ENCODE measurements at regions not wholly inside any gene's neighbourhood (a gene's known extent, or its start where the extent isn't known, plus 50 kb on each side); places are given as distances from the start of the nearest gene placed in this dataset.

- no peaks in the 10 kb centered on the region for H3K4me1 ChIP-seq (replicated peaks in 1 of 2; ENCODE audit: control insufficient read depth in 2 of 2, insufficient read depth in 2 of 2, low read length in 2 of 2)
- TF ChIP-seq NR2C1 (IDR thresholded peaks at IDR 0.05) (no peak), NR2C1 (tag; IDR thresholded peaks at IDR 0.05) (no peak)
- ChIA-PET CTCF (ENCODE audit: low intra/inter-chr PET ratio) (no interaction called here), POLR2A (no interaction called here)
- no peaks in the 10 kb centered on the region for H3K9me3 ChIP-seq (replicated peaks; ENCODE audit: control insufficient read depth, insufficient read depth, low read depth, low read length)
- H3K9ac ChIP-seq (ENCODE audit: insufficient read depth in 1 of 2, low read depth in 2 of 2, low read length in 2 of 2), result no peak overlapping the region
- no peak overlapping the region for H2AFZ ChIP-seq (ENCODE audit: low read depth, low read length)
- FAIRE-seq, result no peak
- H3K27me3 ChIP-seq (ENCODE audit: control insufficient read depth in 2 of 2, insufficient read depth in 2 of 2, low read length in 2 of 2), result no peaks in the 10 kb centered on the region
- DNase-seq (ENCODE audit: extremely low read depth in 1 of 4, low spot score in 3 of 4), result no peak
- ATAC-seq, result no peak
- no peak overlapping the region for H3K4me2 ChIP-seq (ENCODE audit: insufficient read depth, low read length)
- H3K4me3 ChIP-seq, result no peak overlapping the region
- no peak overlapping the region for H3K27ac ChIP-seq (ENCODE audit: extremely low read depth, low read depth, low read length)
- no peaks in the 10 kb centered on the region for H3K36me3 ChIP-seq (ENCODE audit: control insufficient read depth, insufficient read depth, low read length)
- H4K20me1 ChIP-seq (replicated peaks; ENCODE audit: control insufficient read depth, insufficient read depth, low read length), result no peaks in the 10 kb centered on the region
- no peaks in the 10 kb centered on the region for H3K9me1 ChIP-seq (ENCODE audit: control insufficient read depth, insufficient read depth, low read length)
- no CpG with 5 or more reads among the region's 6 CpGs for WGBS (ENCODE audit: insufficient coverage, low coverage, missing lambda C conversion rate)
- intact Hi-C loops (cut with micrococcal nuclease) (no loop called here), in situ Hi-C loops (cut with MboI) (no loop called here)
- no TSS peak for BruUV-seq (replicated peaks)
- no peaks in the 10 kb centered on the region for H3K79me2 ChIP-seq (ENCODE audit: control insufficient read depth, insufficient read depth, low read length)
Observed at GRCh38 chr9:27801545-27801944, 228.3 kb upstream of the C9orf72 start.

DNA sequence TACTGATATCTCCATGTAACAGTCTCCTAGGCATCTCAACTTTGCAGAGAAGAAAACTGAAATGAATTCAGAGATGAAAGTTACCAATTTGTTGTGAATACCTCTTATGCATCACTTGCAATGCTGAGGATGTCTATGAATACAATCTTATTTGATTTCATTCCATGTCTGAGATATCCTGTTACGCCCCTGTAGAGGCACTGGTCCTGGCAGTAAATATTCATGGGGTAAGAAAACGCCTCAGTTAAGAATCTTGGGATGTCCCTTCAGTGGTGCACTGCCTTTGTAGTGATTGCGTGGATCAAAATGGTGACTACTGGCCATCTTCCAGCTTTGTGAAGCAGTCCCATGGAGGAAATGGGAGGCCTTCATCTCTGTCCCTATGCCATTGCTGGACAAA is 229.1 kb upstream of the C9orf72 start:
- Histone ChIP-seq H3K4me2 (ENCODE audit: insufficient read depth, low read length) (no peak overlapping the region), H4K20me1 (replicated peaks; ENCODE audit: control insufficient read depth, insufficient read depth, low read length) (no peaks in the 10 kb centered on the region), H3K27me3 (ENCODE audit: control insufficient read depth in 2 of 2, insufficient read depth in 2 of 2, low read length in 2 of 2) (no peaks in the 10 kb centered on the region), H3K36me3 (ENCODE audit: control insufficient read depth, insufficient read depth, low read length) (no peaks in the 10 kb centered on the region), H3K27ac (ENCODE audit: extremely low read depth, low read depth, low read length) (no peak overlapping the region), H3K9ac (ENCODE audit: insufficient read depth in 1 of 2, low read depth in 2 of 2, low read length in 2 of 2) (no peak overlapping the region), H3K4me3 (no peak overlapping the region), H2AFZ (ENCODE audit: low read depth, low read length) (no peak overlapping the region), H3K9me3 (replicated peaks; ENCODE audit: control insufficient read depth, insufficient read depth, low read depth, low read length) (no peaks in the 10 kb centered on the region), H3K9me1 (ENCODE audit: control insufficient read depth, insufficient read depth, low read length) (no peaks in the 10 kb centered on the region), H3K4me1 (replicated peaks in 1 of 2; ENCODE audit: control insufficient read depth in 2 of 2, insufficient read depth in 2 of 2, low read length in 2 of 2) (no peaks in the 10 kb centered on the region), H3K79me2 (ENCODE audit: control insufficient read depth, insufficient read depth, low read length) (no peaks in the 10 kb centered on the region)
- POLR2A ChIA-PET, result no interaction called here
- WGBS (ENCODE audit: insufficient coverage, low coverage, missing lambda C conversion rate), result 0% methylated on average over 2 of the region's 3 CpGs
- in situ Hi-C loops (cut with MboI), result no loop called here
- CTCF ChIA-PET (ENCODE audit: low intra/inter-chr PET ratio), result no interaction called here
- FAIRE-seq (no peak), ATAC-seq (no peak), DNase-seq (ENCODE audit: extremely low read depth in 1 of 4, low spot score in 3 of 4) (no peak)
- intact Hi-C loops (cut with micrococcal nuclease), result no loop called here
- TF ChIP-seq POLR3G (IDR thresholded peaks at IDR 0.05; ENCODE audit: extremely low read depth, insufficient read length, insufficient replicate concordance), result no peak
- TF ChIP-seq PATZ1 (CRISPR knock-in tag; IDR thresholded peaks at IDR 0.05; ENCODE audit: borderline replicate concordance), result no peak
- no peak for TF ChIP-seq ZNF280B (CRISPR knock-in tag; IDR thresholded peaks at IDR 0.05)
- no TSS peak for BruUV-seq (replicated peaks)

Measured in K562 (cell line).